Tibial nerve (tissue), 4 donors: ENCODE measurements at regions not wholly inside any gene's neighbourhood (a gene's known extent, or its start where the extent isn't known, plus 50 kb on each side); places are given as distances from the start of the nearest gene placed in this dataset.

Experiments
- DNase-seq, 2 donors: peaks; one replicate each; pipeline ENCODE4 v3.0.0-alpha.2; 2019; ENCODE audit warnings: low spot score in 2 of 2
- H3K27ac ChIP-seq, 4 donors: fragments of 200-600 bp; sonication (generic) in 3 of 4; one replicate each; pipeline ENCODE4 v1.5.1; 2017 to 2019; ENCODE audit warnings: mild to moderate bottlenecking in 1 of 4
- H3K27me3 ChIP-seq, 2 donors: fragments of 200-600 bp; sonication (generic) in 1 of 2; one replicate each; pipeline versions ENCODE4 v1.5.1 to v1.6.0; 2017 to 2019
- H3K36me3 ChIP-seq, 3 donors: fragments of 200-600 bp; sonication (generic); one replicate each; pipeline ENCODE4 v1.5.1; 2018 to 2019
- H3K4me1 ChIP-seq, 4 donors: fragments of 200-600 bp; sonication (generic) in 3 of 4; one replicate each; pipeline ENCODE4 v1.5.1; 2017 to 2019
- H3K4me3 ChIP-seq, 4 donors: fragments of 200-600 bp; sonication (generic) in 3 of 4; one replicate each; pipeline ENCODE4 v1.5.1; 2017 to 2019; ENCODE audit warnings: mild to moderate bottlenecking in 1 of 4, moderate library complexity in 1 of 4
- H3K9me3 ChIP-seq, 4 donors: fragments of 200-600 bp; sonication (generic) in 3 of 4; one replicate each; pipeline ENCODE4 v1.5.1; 2017 to 2019
- EP300 ChIP-seq, 2 donors: sonication (generic); formaldehyde crosslinking; IDR thresholded peaks; one replicate each; pipeline ENCODE4 v1.6.1; 2017; ENCODE audit warnings: antibody characterized with exemption in 2 of 2, mild to moderate bottlenecking in 1 of 2
- POLR2A ChIP-seq, 2 donors: fragments of 450-650 bp; IDR thresholded peaks; one replicate each; pipeline ENCODE4 v1.6.1; 2017; ENCODE audit warnings: antibody characterized with exemption in 2 of 2, mild to moderate bottlenecking in 2 of 2, moderate library complexity in 2 of 2
- WGBS, 2 donors: methylation state at CpG; one replicate each; pipeline ENCODE4 v1.1.5; 2018; 5-methylcytosine and 5-hydroxymethylcytosine counted together
- TF ChIP-seq, protein P1 (sequence below), 5 experiments: fragments of 200-600 bp in 3 of 5; fragments of 450-650 bp in 2 of 5; sonication (generic) in 3 of 5; IDR thresholded peaks; one replicate each; pipeline ENCODE4 v1.5.1; 2016 to 2019; ENCODE audit warnings: antibody characterized with exemption in 5 of 5, mild to moderate bottlenecking in 3 of 5, moderate library complexity in 2 of 5

DNA sequence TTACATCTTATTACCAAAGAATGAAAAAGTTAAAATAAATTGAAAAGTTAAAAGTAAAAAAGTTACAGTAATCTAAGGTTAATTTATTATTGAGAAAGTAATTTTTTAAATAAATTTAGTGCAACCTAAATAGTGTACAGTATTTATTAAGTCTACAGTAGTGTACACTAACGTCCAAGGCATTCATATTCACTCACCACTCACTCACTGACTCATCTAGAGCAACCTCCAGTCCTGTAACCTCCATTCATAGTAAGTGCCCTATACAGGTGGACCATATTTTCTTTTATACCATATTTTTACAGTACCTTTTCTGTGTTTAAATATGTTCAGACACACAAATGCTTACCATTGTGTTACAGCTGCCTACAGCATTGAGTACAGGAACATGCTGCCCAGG is 624.7 kb upstream of the NOX3 start:
- Histone ChIP-seq H3K36me3 (no peaks in the 10 kb centered on the region), H3K27ac (no peak overlapping the region), H3K4me3 (no peak overlapping the region), H3K4me1 (no peaks in the 10 kb centered on the region), H3K9me3 (peaks cover 0 to 7% (median 0%) of the 10 kb centered on the region in 4 donors), H3K27me3 (no peaks in the 10 kb centered on the region)
- no peak for DNase-seq
- 74 to 75% methylated on average over 1 of the region's 1 CpG for WGBS, 2 donors
- TF ChIP-seq, protein P1, sequence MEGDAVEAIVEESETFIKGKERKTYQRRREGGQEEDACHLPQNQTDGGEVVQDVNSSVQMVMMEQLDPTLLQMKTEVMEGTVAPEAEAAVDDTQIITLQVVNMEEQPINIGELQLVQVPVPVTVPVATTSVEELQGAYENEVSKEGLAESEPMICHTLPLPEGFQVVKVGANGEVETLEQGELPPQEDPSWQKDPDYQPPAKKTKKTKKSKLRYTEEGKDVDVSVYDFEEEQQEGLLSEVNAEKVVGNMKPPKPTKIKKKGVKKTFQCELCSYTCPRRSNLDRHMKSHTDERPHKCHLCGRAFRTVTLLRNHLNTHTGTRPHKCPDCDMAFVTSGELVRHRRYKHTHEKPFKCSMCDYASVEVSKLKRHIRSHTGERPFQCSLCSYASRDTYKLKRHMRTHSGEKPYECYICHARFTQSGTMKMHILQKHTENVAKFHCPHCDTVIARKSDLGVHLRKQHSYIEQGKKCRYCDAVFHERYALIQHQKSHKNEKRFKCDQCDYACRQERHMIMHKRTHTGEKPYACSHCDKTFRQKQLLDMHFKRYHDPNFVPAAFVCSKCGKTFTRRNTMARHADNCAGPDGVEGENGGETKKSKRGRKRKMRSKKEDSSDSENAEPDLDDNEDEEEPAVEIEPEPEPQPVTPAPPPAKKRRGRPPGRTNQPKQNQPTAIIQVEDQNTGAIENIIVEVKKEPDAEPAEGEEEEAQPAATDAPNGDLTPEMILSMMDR (IDR thresholded peaks at IDR 0.05), result no peak

DNA sequence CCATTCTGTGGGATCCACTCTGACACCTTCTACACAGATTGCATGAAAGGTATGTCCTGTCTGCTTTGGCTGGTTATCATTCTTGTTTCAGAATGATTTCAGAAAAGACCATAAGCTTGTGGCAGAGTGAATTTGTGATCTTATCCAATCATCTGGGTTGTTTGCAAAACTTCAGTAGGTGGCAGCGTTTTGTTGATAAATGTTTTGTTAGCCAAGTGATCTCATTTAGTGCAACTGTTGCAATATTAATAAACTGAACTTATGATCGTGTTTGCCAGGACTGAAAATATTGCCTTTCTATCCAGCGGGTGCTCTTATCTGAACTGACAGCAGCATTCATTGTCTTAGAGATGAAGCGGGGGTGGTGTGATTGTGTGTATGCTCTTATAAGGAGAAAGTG is 613.2 kb upstream of the NOX3 start:
- TF ChIP-seq POLR2A (IDR thresholded peaks at IDR 0.05), result no peak
- TF ChIP-seq, protein P1 (IDR thresholded peaks at IDR 0.05), result no peak
- TF ChIP-seq EP300 (IDR thresholded peaks at IDR 0.05), result no peak
- no peak overlapping the region for H3K4me3 ChIP-seq
- no peak overlapping the region for H3K27ac ChIP-seq
- peaks cover 0 to 15% (median 5%) of the 10 kb centered on the region in 4 donors for H3K4me1 ChIP-seq
- no peaks in the 10 kb centered on the region for H3K36me3 ChIP-seq
- DNase-seq, result no peak
- WGBS, 2 donors, result 40 to 43% methylated on average over 4 of the region's 4 CpGs
- no peaks in the 10 kb centered on the region for H3K9me3 ChIP-seq
- H3K27me3 ChIP-seq, result no peaks in the 10 kb centered on the region

GRCh38 chr6:156065849-156066248 is 610.2 kb upstream of the NOX3 start:
- no peaks in the 10 kb centered on the region for H3K36me3 ChIP-seq
- no peaks in the 10 kb centered on the region for H3K9me3 ChIP-seq
- WGBS, 2 donors, result 78 to 79% methylated on average over 3 of the region's 3 CpGs
- TF ChIP-seq POLR2A (IDR thresholded peaks at IDR 0.05) (no peak), EP300 (IDR thresholded peaks at IDR 0.05) (no peak)
- TF ChIP-seq, protein P1 (IDR thresholded peaks at IDR 0.05), result no peak
- H3K27ac ChIP-seq, result no peak overlapping the region
- no peak overlapping the region for H3K4me3 ChIP-seq
- H3K4me1 ChIP-seq, result peaks cover 0 to 29% (median 5%) of the 10 kb centered on the region in 4 donors
- no peak for DNase-seq
- no peaks in the 10 kb centered on the region for H3K27me3 ChIP-seq

DNA sequence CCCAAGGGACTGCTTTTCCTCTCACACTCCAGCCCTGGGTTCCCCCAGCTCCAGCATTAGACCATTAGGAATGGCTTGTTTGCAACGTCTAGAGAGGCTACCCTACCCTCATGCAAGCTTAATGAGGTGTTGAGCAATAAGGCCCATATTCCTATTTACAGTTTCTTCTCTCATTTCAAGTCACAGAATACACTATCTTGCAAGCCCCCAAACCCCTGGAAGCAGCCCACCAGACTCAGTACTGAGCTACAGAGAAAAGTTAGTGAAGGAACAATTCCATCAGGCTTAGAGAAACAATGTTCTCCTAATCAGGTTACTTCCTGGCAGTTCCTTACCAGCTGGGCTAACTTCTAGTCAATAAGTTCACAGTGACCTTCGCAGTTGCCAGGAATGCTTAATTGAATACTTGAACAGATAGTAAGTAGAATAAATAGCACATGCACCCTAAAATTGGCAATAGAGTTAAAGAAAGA is 606.5 kb upstream of the NOX3 start:
- peak in 1 of 2 donors; percentile 50 for TF ChIP-seq EP300 (IDR thresholded peaks at IDR 0.05)
- TF ChIP-seq POLR2A (IDR thresholded peaks at IDR 0.05), result no peak
- TF ChIP-seq, protein P1 (IDR thresholded peaks at IDR 0.05), result no peak

DNA sequence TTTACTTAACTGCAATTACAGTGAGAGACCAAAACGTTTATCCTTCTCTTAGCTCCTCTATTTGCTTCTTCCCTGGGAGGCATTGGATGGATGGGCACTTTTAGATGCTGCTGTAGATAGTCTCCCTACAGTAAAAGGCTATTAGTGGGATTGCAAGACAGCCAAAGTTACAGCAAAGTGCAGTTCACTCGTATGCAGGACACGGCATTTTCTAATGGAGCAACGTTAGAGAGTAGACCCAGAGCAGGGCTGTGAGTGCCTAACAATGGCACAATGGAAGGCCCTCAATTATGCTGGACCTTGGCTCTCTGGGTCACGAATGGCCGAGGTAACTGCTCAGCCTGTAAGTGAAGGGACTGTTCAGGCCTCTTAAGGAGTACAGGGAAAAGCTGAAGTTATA is 605.8 kb upstream of the NOX3 start:
- no peak for DNase-seq
- Histone ChIP-seq H3K36me3 (no peaks in the 10 kb centered on the region), H3K9me3 (no peaks in the 10 kb centered on the region), H3K4me3 (no peak overlapping the region), H3K4me1 (peaks cover 0 to 19% (median 0%) of the 10 kb centered on the region in 4 donors), H3K27me3 (no peaks in the 10 kb centered on the region), H3K27ac (peak overlapping the region in 1 of 4 donors; percentile 21)
- WGBS, 2 donors, result 59 to 60% methylated on average over 6 of the region's 6 CpGs
- no peak for TF ChIP-seq EP300 (IDR thresholded peaks at IDR 0.05)
- TF ChIP-seq POLR2A (IDR thresholded peaks at IDR 0.05), result no peak
- TF ChIP-seq, protein P1 (IDR thresholded peaks at IDR 0.05), result no peak

More for the DNA sequence above, 606.5 kb upstream of the NOX3 start:
- peak in 1 of 2 donors; percentile 48 for DNase-seq
- Histone ChIP-seq H3K4me1 (peaks cover 0 to 26% (median 0%) of the 10 kb centered on the region in 4 donors), H3K4me3 (no peak overlapping the region), H3K27ac (peak overlapping the region in 2 of 4 donors; percentile 15 to 32), H3K9me3 (no peaks in the 10 kb centered on the region), H3K27me3 (no peaks in the 10 kb centered on the region), H3K36me3 (no peaks in the 10 kb centered on the region)
- 46 to 53% methylated on average over 2 of the region's 2 CpGs for WGBS, 2 donors
